HEK293T (cell line): ENCODE measurements at regions not wholly inside any gene's neighbourhood (a gene's known extent, or its start where the extent isn't known, plus 50 kb on each side); places are given as distances from the start of the nearest gene placed in this dataset.

ENCODE experiments used
- BHLHE40 ChIP-seq: fragments of 450-650 bp; IDR thresholded peaks from 2 replicates; pipeline ENCODE4 v1.6.1; 2016; ENCODE audit warnings: mild to moderate bottlenecking, moderate library complexity, borderline replicate concordance
- FOXM1 ChIP-seq: fragments of 450-650 bp; IDR thresholded peaks from 2 replicates; pipeline ENCODE4 v1.6.1; 2017; ENCODE audit warnings: mild to moderate bottlenecking, borderline replicate concordance
- HDGF ChIP-seq: fragments of 450-650 bp; IDR thresholded peaks from 2 replicates; pipeline ENCODE4 v1.6.1; 2017; ENCODE audit warnings: antibody characterized with exemption, borderline replicate concordance
- NFRKB ChIP-seq: fragments of 450-650 bp; IDR thresholded peaks from 2 replicates; pipeline ENCODE4 v1.6.1; 2016; ENCODE audit warnings: mild to moderate bottlenecking, moderate library complexity
- SP1 ChIP-seq: fragments of 450-650 bp; IDR thresholded peaks from 2 replicates; pipeline ENCODE4 v1.6.1; 2017

- no peak for TF ChIP-seq HDGF
- no peak for TF ChIP-seq SP1
- TF ChIP-seq NFRKB, result no peak
- no peak for TF ChIP-seq FOXM1
- no peak for TF ChIP-seq BHLHE40
Measured at GRCh38 chr16:16887193-16887592, 508.3 kb downstream of the NPIPA7 start.
